Upper lobe of left lung (tissue), 4 donors: ENCODE measurements at regions not wholly inside any gene's neighbourhood (a gene's known extent, or its start where the extent isn't known, plus 50 kb on each side); places are given as distances from the start of the nearest gene placed in this dataset.

Experiments used
- CTCF ChIP-seq, 6 experiments: fragments of 450-650 bp in 4 of 6; fragments of 200-600 bp in 2 of 6; sonication (generic) in 2 of 6; IDR thresholded peaks; one replicate each; pipeline ENCODE4 v1.5.1; 2016 to 2019; ENCODE audit warnings: antibody characterized with exemption in 6 of 6
- EP300 ChIP-seq, 4 donors: sonication (generic); formaldehyde crosslinking; IDR thresholded peaks; one replicate each; pipeline ENCODE4 v1.5.1; 2017; ENCODE audit warnings: antibody characterized with exemption in 4 of 4, control low read depth in 2 of 4
- POLR2A ChIP-seq, 4 donors: fragments of 450-650 bp; IDR thresholded peaks; one replicate each; pipeline ENCODE4 v1.5.1; 2016 to 2017; ENCODE audit warnings: antibody characterized with exemption in 4 of 4, mild to moderate bottlenecking in 2 of 4
- POLR2AphosphoS5 ChIP-seq, 2 donors: sonication (generic); formaldehyde crosslinking; IDR thresholded peaks; one replicate each; pipeline ENCODE4 v1.5.1; 2017; ENCODE audit warnings: antibody characterized with exemption in 2 of 2

- no peak for TF ChIP-seq POLR2A (IDR thresholded peaks at IDR 0.05)
- no peak for TF ChIP-seq CTCF (IDR thresholded peaks at IDR 0.05)
- TF ChIP-seq POLR2AphosphoS5 (IDR thresholded peaks at IDR 0.05), result no peak
- TF ChIP-seq EP300 (IDR thresholded peaks at IDR 0.05), result no peak
These were observed 160.7 kb downstream of the IRX5 start for GRCh38 chr16:55091213-55091870.
